Superior temporal gyrus (tissue), 1 donor: ENCODE measurements at regions not wholly inside any gene's neighbourhood (a gene's known extent, or its start where the extent isn't known, plus 50 kb on each side); places are given as distances from the start of the nearest gene placed in this dataset.

Experiments
- DNase-seq: peaks from one replicate; pipeline ENCODE4 v3.0.0-alpha.2; 2016; ENCODE audit errors: extremely low spot score

- DNase-seq = no peak
Measured at GRCh38 chr7:52486267-52486666, 549.2 kb upstream of the POM121L12 start.

DNA sequence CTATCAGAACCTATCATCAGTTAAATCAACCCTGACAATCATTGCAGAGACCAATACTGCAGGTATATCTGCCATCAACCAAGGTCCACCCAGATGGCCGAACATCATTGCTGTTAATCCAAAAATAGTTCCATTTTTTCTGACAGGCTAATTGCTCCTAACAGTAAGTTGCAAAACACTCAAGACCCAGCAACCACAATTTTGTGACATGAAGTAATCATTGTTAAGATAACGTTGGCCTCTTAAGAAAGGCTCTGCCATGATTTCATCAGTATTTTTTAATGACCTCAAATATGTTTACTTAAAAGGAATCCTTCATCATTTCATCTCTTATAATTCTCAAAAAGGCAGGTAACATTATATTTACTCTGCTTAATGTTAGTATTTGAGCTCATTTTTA is 553.4 kb upstream of the POM121L12 start:
- no peak for DNase-seq

DNA sequence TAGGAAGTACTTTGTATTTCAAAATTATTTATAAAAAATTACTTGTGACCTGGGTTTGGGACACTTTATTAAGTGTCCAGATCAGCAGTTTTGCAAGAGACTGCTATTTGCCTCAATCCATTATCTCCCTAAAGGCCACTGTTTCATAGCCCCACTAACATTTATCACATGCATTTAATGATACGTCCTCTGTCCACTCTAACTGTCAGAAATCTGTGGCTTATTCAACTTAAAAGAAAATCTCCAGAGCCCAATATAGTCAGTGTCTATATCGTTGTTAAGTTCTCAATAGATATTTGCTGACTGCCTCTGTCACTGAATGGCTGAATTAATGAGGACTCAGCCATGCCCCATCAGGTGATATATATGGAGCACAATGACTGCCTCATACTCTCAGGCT is 553.9 kb upstream of the POM121L12 start:
- DNase-seq = no peak

- no peak for DNase-seq
Measured at GRCh38 chr7:52479990-52480389, 555.4 kb upstream of the POM121L12 start.

DNA sequence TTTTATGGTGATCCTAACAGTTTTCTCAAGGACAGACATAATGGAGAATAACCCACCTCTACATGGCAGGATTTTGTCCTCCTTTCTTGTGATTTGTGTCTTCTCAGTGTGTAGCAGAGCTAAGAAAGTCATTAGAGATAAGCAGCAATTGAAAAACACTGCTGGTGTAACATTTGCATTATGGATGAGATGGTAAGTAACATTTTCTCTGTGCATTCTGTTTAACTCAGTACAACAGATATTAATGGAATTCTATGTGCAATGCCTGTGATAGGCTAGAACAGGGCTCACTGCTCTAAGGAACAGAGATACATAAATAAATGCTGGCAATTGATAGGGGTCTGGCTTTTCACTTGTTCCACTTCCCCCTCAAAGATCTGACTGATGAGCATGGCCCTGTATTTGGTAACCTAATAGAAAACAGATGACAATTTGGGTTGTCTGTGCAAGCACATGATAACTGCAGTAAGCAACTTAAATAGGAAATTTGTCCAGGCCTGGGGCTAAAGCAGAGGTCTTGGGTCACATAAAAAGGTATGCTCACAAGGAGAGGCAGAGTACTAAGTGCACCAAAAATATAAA is 560.3 kb upstream of the POM121L12 start:
- no peak for DNase-seq

- no peak for DNase-seq
Measured at GRCh38 chr7:52473756-52474155, 561.7 kb upstream of the POM121L12 start.

- DNase-seq = no peak
Measured at GRCh38 chr7:52472006-52472620, 563.3 kb upstream of the POM121L12 start.

DNA sequence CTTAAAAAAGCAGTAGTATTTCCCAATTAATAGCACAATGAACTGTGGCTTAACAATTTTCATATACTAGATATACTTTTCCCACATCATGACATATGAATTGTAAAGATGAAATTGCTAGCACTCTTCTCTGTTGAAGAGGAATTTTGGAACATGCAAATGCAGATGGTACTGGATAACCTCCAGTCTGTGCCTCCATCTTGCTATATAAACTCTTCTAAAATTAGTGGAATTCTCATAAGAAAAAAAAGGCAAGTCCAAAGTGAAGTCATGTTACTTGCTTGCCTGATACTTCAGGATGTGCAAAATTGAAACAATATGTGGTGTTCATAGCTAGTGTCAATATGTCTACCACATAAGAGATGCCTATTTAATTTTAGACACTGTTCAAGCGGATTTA is 570.2 kb upstream of the POM121L12 start:
- DNase-seq = peak; percentile 20

DNA sequence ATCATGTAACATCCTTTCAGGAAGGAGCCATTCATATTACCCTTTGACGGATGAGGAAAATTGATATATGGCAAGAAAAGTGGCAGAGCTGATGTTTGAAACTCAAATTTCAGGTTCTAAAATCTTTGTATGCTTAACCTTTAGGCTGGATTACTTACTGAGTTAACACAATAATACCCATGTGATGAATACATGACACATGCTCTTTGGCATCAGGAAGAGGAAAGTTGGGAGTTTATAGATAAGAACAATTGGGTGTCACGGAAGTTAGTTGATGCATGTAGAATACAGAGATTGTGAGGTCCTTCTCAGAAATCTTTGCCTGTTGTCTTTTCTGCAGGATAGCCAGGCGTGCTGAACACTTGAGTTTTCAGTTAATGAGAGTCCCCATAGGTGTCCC is 572.1 kb upstream of the POM121L12 start:
- DNase-seq = no peak

DNA sequence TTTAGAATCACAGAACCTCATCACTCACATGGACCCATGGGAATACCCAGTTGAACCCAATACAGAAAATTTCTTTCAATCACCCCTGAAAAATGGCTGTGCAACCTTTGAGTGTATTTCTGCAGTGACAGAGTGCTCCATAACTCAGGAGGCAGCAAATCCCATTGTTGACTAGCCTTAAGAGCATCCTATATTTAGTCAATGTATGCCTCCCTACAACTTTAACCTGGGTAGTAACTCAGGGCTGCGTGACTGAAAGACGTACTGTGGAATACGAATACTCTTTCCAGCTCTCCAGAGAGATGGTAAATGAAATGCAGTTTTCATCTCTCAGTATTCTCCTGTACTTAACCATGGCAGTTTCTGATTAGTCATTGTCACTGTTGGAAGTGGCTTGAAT is 573.0 kb upstream of the POM121L12 start:
- no peak for DNase-seq

- DNase-seq = no peak
Measured at GRCh38 chr7:52455571-52455970, 579.9 kb upstream of the POM121L12 start.

DNA sequence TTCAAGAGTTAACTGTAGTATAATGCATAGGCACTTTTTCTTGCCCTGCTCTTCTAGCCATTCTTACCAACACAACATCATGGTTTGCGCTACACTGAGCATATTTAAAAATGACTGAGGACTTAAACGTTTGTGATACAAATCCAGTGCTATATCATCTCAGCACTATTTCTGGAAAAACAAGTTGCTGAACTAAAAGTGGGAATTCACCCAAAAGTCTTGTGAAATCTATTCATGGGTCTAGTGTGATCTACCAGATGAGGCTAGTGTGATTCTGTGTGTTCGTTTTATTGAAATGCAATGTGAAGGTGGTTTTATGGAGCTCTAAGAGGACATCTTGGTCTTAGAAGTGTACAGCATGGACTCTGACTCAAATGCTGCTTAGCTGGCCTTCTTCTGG is 584.6 kb upstream of the POM121L12 start:
- DNase-seq = peak; percentile 23

DNA sequence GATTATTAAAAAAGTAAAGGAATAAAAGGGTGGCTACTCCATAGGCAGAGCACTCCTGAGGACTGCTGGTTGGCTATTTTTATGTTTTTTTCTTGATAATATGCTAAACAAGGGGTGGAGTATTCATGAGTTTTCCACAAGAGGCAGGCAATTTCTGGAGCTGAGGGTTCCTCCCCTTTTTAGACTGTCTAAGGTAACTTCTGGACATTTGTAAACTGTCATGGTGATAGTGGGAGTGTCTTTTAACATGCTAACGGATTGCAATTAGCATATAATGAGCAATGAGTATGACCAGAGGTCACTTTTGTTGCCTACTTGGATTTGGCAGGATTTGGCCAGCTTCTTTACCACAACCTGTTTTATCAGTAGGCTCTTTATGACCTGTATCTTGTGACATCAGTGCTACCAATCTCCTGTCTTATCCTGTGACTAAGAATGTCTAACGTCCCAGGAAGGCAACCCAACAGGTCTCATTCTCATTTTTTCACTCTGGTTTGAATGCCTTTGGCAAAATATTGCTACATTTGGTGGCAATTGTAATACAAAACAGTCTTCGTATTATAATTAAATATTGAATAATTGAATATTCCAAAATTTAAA is 587.8 kb upstream of the POM121L12 start:
- DNase-seq = no peak

- no peak for DNase-seq
Measured at GRCh38 chr7:52436278-52436677, 599.2 kb upstream of the POM121L12 start.

GRCh38 chr7:52431082-52431815 is 604.2 kb upstream of the POM121L12 start:
- DNase-seq = no peak

GRCh38 chr7:52423251-52423650 is 612.2 kb upstream of the POM121L12 start:
- DNase-seq = no peak

GRCh38 chr7:52413051-52413450 is 622.4 kb upstream of the POM121L12 start:
- DNase-seq = no peak

GRCh38 chr7:52410032-52410431 is 625.4 kb upstream of the POM121L12 start:
- no peak for DNase-seq

DNA sequence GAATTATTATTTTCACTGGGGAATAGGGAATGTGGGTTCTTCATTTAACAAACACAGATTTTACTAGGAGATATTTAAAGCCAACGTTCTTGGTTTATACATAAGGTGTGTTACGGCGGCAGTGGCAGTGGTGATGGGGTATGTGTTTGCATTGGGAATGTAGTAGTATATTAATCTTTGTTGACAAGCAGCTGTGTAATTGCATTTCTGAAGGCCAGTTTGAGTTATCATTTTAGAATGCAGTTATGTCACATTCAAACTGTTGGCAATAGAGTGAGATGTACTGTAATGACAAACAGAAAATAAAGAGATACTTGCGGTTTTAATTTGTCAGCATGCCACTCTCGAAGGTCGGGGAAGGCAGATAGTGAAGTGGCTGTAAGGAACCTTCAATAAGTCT is 628.6 kb upstream of the POM121L12 start:
- no peak for DNase-seq

GRCh38 chr7:52382731-52383130 is 652.7 kb upstream of the POM121L12 start:
- no peak for DNase-seq

DNA sequence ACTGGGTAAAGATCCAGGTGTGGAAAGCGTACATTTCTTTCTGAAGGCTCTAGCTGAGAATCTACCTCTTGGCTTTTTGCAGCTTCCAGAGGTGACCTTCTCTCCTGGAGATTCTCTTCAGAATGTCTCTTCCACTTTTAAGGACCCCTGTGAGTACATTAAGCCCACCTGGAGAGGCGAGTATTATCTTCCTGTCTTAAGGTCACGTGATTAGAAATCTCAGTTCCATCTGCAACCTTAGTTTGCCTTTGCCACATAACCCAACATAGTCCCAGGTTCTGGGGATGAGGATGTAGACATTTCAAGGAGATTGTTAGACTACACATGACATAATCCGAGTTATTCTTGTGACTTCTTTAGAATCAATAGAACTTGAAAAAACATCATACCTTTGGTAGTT is 665.5 kb upstream of the POM121L12 start:
- DNase-seq = no peak

- DNase-seq = no peak
Measured at GRCh38 chr7:52365349-52365748, 670.1 kb upstream of the POM121L12 start.

DNA sequence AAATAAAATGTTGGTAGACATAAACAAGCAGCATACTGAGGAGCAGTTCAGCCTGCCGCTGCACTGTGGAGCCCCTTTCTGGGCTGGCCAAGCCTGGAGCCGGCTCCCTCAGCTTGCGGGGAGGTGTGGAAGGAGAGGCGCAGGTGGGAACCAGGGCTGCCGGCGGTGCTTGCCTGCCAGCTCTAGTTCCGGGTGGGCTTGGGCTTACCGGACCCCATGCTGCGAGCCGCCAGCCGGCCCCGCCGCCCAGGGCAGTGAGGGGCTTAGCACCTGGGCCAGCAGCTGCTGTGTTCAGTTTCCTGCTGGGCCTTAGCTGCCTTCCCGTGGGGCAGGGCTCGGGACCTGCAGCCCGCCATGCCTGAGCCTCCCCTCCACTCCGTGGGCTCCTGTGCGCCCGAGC is 672.9 kb upstream of the POM121L12 start:
- DNase-seq = no peak
